Vagina (tissue), 2 donors: ENCODE measurements at regions not wholly inside any gene's neighbourhood (a gene's known extent, or its start where the extent isn't known, plus 50 kb on each side); places are given as distances from the start of the nearest gene placed in this dataset.

ENCODE experiments used
- CTCF ChIP-seq, 3 experiments: fragments of 450-650 bp in 2 of 3; fragments of 200-600 bp in 1 of 3; sonication (generic) in 1 of 3; IDR thresholded peaks; one replicate each; pipeline ENCODE4 v1.5.1; 2017 to 2019; ENCODE audit warnings: antibody characterized with exemption in 3 of 3, mild to moderate bottlenecking in 2 of 3, moderate library complexity in 2 of 3
- POLR2A ChIP-seq, 2 donors: fragments of 450-650 bp; IDR thresholded peaks; one replicate each; pipeline ENCODE4 v1.6.1; 2017; ENCODE audit warnings: antibody characterized with exemption in 2 of 2, mild to moderate bottlenecking in 2 of 2, moderate library complexity in 2 of 2
- POLR2AphosphoS5 ChIP-seq, 2 donors: sonication (generic); formaldehyde crosslinking; IDR thresholded peaks; one replicate each; pipeline ENCODE4 v1.9.0; 2017; ENCODE audit warnings: antibody characterized with exemption in 2 of 2, mild to moderate bottlenecking in 2 of 2, low read depth in 1 of 2; ENCODE audit not compliant: insufficient read depth in 1 of 2

GRCh38 chr12:131194166-131194565 lies 240.5 kb downstream of the ADGRD1 start:
- TF ChIP-seq POLR2AphosphoS5 (IDR thresholded peaks at IDR 0.05; ENCODE audit: insufficient read depth in 1 of 2, low read depth in 1 of 2): no peak
- no peak for TF ChIP-seq CTCF (IDR thresholded peaks at IDR 0.05)
- no peak for TF ChIP-seq POLR2A (IDR thresholded peaks at IDR 0.05)
